ENCODE measurements at regions not wholly inside any gene's neighbourhood (a gene's known extent, or its start where the extent isn't known, plus 50 kb on each side); places are given as distances from the start of the nearest gene placed in this dataset.

- H3K4me1 Mint-ChIP-seq (ENCODE audit: low read depth, unreplicated experiment) = no peaks in the 10 kb centered on the region
- Histone ChIP-seq H3K79me2 (ENCODE audit: insufficient read depth, low read length) (no peaks in the 10 kb centered on the region), H3K4me1 (ENCODE audit: insufficient read depth, low read length) (no peaks in the 10 kb centered on the region), H2AFZ (ENCODE audit: low read depth, low read length) (no peak overlapping the region), H3K36me3 (ENCODE audit: insufficient read depth, low read length) (no peaks in the 10 kb centered on the region), H3K27me3 (ENCODE audit: insufficient read depth, low read length) (no peaks in the 10 kb centered on the region), H3K27ac (ENCODE audit: low read depth, low read length) (no peak overlapping the region), H3K9me3 (ENCODE audit: insufficient read depth, low read depth, low read length) (no peaks in the 10 kb centered on the region), H3K4me2 (ENCODE audit: low read length) (no peak overlapping the region), H4K20me1 (ENCODE audit: insufficient read depth, low read length) (no peaks in the 10 kb centered on the region), H3K9ac (ENCODE audit: low read length) (no peak overlapping the region), H3K4me3 (ENCODE audit: insufficient read depth, low read depth, low read length) (no peak overlapping the region)
- DNase-seq (ENCODE audit: low read depth) = peak; percentile 3
- FAIRE-seq = no peak
- H3K36me3 Mint-ChIP-seq (ENCODE audit: low read depth, unreplicated experiment) = no peaks in the 10 kb centered on the region
- H3K9me3 Mint-ChIP-seq (ENCODE audit: unreplicated experiment) = no peaks in the 10 kb centered on the region
- TF ChIP-seq CTCF (IDR thresholded peaks at IDR 0.05; ENCODE audit: insufficient read depth, low read depth, low read length) (no peak), EZH2 (IDR thresholded peaks at IDR 0.05; ENCODE audit: insufficient read depth, low read length) (no peak)
- H3K4me3 Mint-ChIP-seq (ENCODE audit: unreplicated experiment) = no peak overlapping the region
- no peaks in the 10 kb centered on the region for H3K27me3 Mint-ChIP-seq (ENCODE audit: low read depth, unreplicated experiment)
- no peak overlapping the region for H3K27ac Mint-ChIP-seq (ENCODE audit: unreplicated experiment)
These were observed 111.7 kb upstream of the COX10 start for GRCh38 chr17:13957636-13958035.

- Histone ChIP-seq H3K36me3 (ENCODE audit: insufficient read depth, low read length) (no peaks in the 10 kb centered on the region), H3K79me2 (ENCODE audit: insufficient read depth, low read length) (no peaks in the 10 kb centered on the region), H4K20me1 (ENCODE audit: insufficient read depth, low read length) (no peaks in the 10 kb centered on the region), H3K4me2 (ENCODE audit: low read length) (no peak overlapping the region), H3K27me3 (ENCODE audit: insufficient read depth, low read length) (no peaks in the 10 kb centered on the region), H3K4me1 (ENCODE audit: insufficient read depth, low read length) (no peaks in the 10 kb centered on the region), H3K4me3 (ENCODE audit: insufficient read depth, low read depth, low read length) (no peak overlapping the region), H2AFZ (ENCODE audit: low read depth, low read length) (no peak overlapping the region), H3K27ac (ENCODE audit: low read depth, low read length) (no peak overlapping the region), H3K9ac (ENCODE audit: low read length) (no peak overlapping the region), H3K9me3 (ENCODE audit: insufficient read depth, low read depth, low read length) (no peaks in the 10 kb centered on the region)
- Mint-ChIP-seq H3K4me1 (ENCODE audit: low read depth, unreplicated experiment) (no peaks in the 10 kb centered on the region), H3K36me3 (ENCODE audit: low read depth, unreplicated experiment) (no peaks in the 10 kb centered on the region), H3K27ac (ENCODE audit: unreplicated experiment) (no peak overlapping the region), H3K9me3 (ENCODE audit: unreplicated experiment) (no peaks in the 10 kb centered on the region), H3K27me3 (ENCODE audit: low read depth, unreplicated experiment) (no peaks in the 10 kb centered on the region), H3K4me3 (ENCODE audit: unreplicated experiment) (no peak overlapping the region)
- FAIRE-seq (no peak), DNase-seq (ENCODE audit: low read depth) (no peak)
- TF ChIP-seq EZH2 (IDR thresholded peaks at IDR 0.05; ENCODE audit: insufficient read depth, low read length) (no peak), CTCF (IDR thresholded peaks at IDR 0.05; ENCODE audit: insufficient read depth, low read depth, low read length) (no peak)
These were observed 110.5 kb upstream of the COX10 start for GRCh38 chr17:13958773-13959172.

GRCh38 chr17:13961265-13961664 is 108.0 kb upstream of the COX10 start:
- no peaks in the 10 kb centered on the region for H3K4me1 Mint-ChIP-seq (ENCODE audit: low read depth, unreplicated experiment)
- FAIRE-seq (no peak), DNase-seq (ENCODE audit: low read depth) (no peak)
- TF ChIP-seq CTCF (IDR thresholded peaks at IDR 0.05; ENCODE audit: insufficient read depth, low read depth, low read length) (no peak), EZH2 (IDR thresholded peaks at IDR 0.05; ENCODE audit: insufficient read depth, low read length) (no peak)
- H3K27ac ChIP-seq (ENCODE audit: low read depth, low read length) = no peak overlapping the region
- H3K27me3 ChIP-seq (ENCODE audit: insufficient read depth, low read length) = no peaks in the 10 kb centered on the region
- H3K9me3 ChIP-seq (ENCODE audit: insufficient read depth, low read depth, low read length) = no peaks in the 10 kb centered on the region
- H3K79me2 ChIP-seq (ENCODE audit: insufficient read depth, low read length) = no peaks in the 10 kb centered on the region
- H3K9ac ChIP-seq (ENCODE audit: low read length) = no peak overlapping the region
- H3K4me3 Mint-ChIP-seq (ENCODE audit: unreplicated experiment) = no peak overlapping the region
- no peaks in the 10 kb centered on the region for H3K9me3 Mint-ChIP-seq (ENCODE audit: unreplicated experiment)
- no peaks in the 10 kb centered on the region for H4K20me1 ChIP-seq (ENCODE audit: insufficient read depth, low read length)
- H3K36me3 Mint-ChIP-seq (ENCODE audit: low read depth, unreplicated experiment) = no peaks in the 10 kb centered on the region
- H3K36me3 ChIP-seq (ENCODE audit: insufficient read depth, low read length) = no peaks in the 10 kb centered on the region
- H3K4me3 ChIP-seq (ENCODE audit: insufficient read depth, low read depth, low read length) = no peak overlapping the region
- no peak overlapping the region for H3K27ac Mint-ChIP-seq (ENCODE audit: unreplicated experiment)
- H3K4me2 ChIP-seq (ENCODE audit: low read length) = no peak overlapping the region
- H2AFZ ChIP-seq (ENCODE audit: low read depth, low read length) = no peak overlapping the region
- H3K27me3 Mint-ChIP-seq (ENCODE audit: low read depth, unreplicated experiment) = no peaks in the 10 kb centered on the region
- H3K4me1 ChIP-seq (ENCODE audit: insufficient read depth, low read length) = no peaks in the 10 kb centered on the region
